ENCODE measurements at regions not wholly inside any gene's neighbourhood (a gene's known extent, or its start where the extent isn't known, plus 50 kb on each side); places are given as distances from the start of the nearest gene placed in this dataset.

DNA sequence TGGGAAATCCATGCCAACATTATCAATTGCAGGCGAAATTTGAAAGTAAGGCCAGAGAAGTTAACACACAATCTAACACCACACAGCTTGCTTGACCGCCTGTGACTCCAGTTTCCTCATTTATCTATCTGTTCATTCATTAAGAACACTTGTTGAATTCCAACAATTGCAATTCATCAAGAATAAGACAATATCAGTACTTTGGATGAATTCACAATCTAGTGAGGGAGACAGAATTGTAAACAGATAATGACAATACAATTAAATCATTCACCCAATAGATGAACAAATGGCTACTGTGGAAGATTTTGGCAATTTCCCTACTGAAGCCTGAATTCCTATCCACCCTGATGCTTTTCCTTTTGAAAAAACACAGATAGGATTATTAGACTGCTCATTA is 181.6 kb downstream of the TRIM36 start:
- no peak overlapping the region for H3K27ac ChIP-seq (ENCODE audit: low read depth in 1 of 2, low read length in 2 of 2)
- H3K4me3 ChIP-seq (ENCODE audit: low read depth in 1 of 3, low read length in 3 of 3): no peak overlapping the region
- no peaks in the 10 kb centered on the region for H3K36me3 ChIP-seq (ENCODE audit: control insufficient read depth in 4 of 4, insufficient read depth in 3 of 4, low read depth in 1 of 4, low read length in 3 of 4)
- TF ChIP-seq HNF4A (conservative IDR thresholded peaks at IDR 0.05) (no peak), YY1 (IDR thresholded peaks at IDR 0.05) (no peak), HNF4G (IDR thresholded peaks at IDR 0.05) (no peak), SP1 (IDR thresholded peaks at IDR 0.05) (no peak), EGR1 (IDR thresholded peaks at IDR 0.05; ENCODE audit: low read depth in 2 of 2) (no peak), RAD21 (IDR thresholded peaks at IDR 0.05) (no peak), REST (IDR thresholded peaks at IDR 0.05) (no peak), NR2F2 (IDR thresholded peaks at IDR 0.05) (no peak), GABPA (IDR thresholded peaks at IDR 0.05 in 1 of 2, conservative IDR thresholded peaks at IDR 0.05 in 1 of 2) (no peak), TAF1 (conservative IDR thresholded peaks at IDR 0.05) (no peak), MAX (IDR thresholded peaks at IDR 0.05) (no peak), JUND (IDR thresholded peaks at IDR 0.05) (no peak)
- TF ChIP-seq, protein P1, sequence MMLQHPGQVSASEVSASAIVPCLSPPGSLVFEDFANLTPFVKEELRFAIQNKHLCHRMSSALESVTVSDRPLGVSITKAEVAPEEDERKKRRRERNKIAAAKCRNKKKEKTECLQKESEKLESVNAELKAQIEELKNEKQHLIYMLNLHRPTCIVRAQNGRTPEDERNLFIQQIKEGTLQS (IDR thresholded peaks at IDR 0.05): no peak
- TF ChIP-seq, protein P2, sequence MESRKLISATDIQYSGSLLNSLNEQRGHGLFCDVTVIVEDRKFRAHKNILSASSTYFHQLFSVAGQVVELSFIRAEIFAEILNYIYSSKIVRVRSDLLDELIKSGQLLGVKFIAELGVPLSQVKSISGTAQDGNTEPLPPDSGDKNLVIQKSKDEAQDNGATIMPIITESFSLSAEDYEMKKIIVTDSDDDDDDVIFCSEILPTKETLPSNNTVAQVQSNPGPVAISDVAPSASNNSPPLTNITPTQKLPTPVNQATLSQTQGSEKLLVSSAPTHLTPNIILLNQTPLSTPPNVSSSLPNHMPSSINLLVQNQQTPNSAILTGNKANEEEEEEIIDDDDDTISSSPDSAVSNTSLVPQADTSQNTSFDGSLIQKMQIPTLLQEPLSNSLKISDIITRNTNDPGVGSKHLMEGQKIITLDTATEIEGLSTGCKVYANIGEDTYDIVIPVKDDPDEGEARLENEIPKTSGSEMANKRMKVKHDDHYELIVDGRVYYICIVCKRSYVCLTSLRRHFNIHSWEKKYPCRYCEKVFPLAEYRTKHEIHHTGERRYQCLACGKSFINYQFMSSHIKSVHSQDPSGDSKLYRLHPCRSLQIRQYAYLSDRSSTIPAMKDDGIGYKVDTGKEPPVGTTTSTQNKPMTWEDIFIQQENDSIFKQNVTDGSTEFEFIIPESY (IDR thresholded peaks at IDR 0.05): no peak
- TF ChIP-seq, protein P3, sequence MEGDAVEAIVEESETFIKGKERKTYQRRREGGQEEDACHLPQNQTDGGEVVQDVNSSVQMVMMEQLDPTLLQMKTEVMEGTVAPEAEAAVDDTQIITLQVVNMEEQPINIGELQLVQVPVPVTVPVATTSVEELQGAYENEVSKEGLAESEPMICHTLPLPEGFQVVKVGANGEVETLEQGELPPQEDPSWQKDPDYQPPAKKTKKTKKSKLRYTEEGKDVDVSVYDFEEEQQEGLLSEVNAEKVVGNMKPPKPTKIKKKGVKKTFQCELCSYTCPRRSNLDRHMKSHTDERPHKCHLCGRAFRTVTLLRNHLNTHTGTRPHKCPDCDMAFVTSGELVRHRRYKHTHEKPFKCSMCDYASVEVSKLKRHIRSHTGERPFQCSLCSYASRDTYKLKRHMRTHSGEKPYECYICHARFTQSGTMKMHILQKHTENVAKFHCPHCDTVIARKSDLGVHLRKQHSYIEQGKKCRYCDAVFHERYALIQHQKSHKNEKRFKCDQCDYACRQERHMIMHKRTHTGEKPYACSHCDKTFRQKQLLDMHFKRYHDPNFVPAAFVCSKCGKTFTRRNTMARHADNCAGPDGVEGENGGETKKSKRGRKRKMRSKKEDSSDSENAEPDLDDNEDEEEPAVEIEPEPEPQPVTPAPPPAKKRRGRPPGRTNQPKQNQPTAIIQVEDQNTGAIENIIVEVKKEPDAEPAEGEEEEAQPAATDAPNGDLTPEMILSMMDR (IDR thresholded peaks at IDR 0.05; ENCODE audit: low read depth, low read length, missing input control): no peak
- no peaks in the 10 kb centered on the region for H3K9me3 ChIP-seq (ENCODE audit: control insufficient read depth in 4 of 4, low read length in 3 of 4)
- H3K4me1 ChIP-seq (ENCODE audit: control insufficient read depth in 4 of 4, insufficient read depth in 4 of 4, low read length in 3 of 4): no peaks in the 10 kb centered on the region
- H3K9ac ChIP-seq (ENCODE audit: low read depth in 1 of 2, low read length in 2 of 2): no peak overlapping the region
- WGBS: 74% methylated on average over 2 of the region's 2 CpGs
- DNase-seq (ENCODE audit: low spot score): no peak
- peaks cover 0 to 4% (median under 1%) of the 10 kb centered on the region in 4 donors for H3K27me3 ChIP-seq (ENCODE audit: control insufficient read depth in 4 of 4, insufficient read depth in 4 of 4, low read length in 3 of 4)

DNA sequence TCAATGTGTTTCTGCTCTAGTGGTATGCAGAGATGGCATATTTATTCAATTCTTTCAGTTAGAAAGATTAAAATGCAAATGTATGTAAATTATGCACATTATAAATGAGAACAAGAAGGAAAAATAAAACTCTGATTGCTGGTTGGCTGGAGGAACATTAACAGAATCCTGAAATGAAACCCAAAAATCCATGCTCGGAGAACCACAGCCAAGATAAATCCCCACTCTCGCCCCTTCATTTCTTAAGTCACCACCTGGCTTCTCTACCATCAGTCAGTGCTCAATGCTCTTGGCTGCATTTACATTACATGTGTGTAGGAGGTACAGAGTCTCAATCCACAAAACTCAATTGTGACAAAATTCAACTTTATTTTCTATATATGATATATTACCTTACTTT is 184.9 kb downstream of the TRIM36 start:
- Histone ChIP-seq H3K27me3 (ENCODE audit: control insufficient read depth in 4 of 4, insufficient read depth in 4 of 4, low read length in 3 of 4) (peaks cover 0 to 4% (median under 1%) of the 10 kb centered on the region in 4 donors), H3K36me3 (ENCODE audit: control insufficient read depth in 4 of 4, insufficient read depth in 3 of 4, low read depth in 1 of 4, low read length in 3 of 4) (no peaks in the 10 kb centered on the region), H3K27ac (ENCODE audit: low read depth in 1 of 2, low read length in 2 of 2) (no peak overlapping the region), H3K9me3 (ENCODE audit: control insufficient read depth in 4 of 4, low read length in 3 of 4) (no peaks in the 10 kb centered on the region), H3K9ac (ENCODE audit: low read depth in 1 of 2, low read length in 2 of 2) (no peak overlapping the region), H3K4me1 (ENCODE audit: control insufficient read depth in 4 of 4, insufficient read depth in 4 of 4, low read length in 3 of 4) (no peaks in the 10 kb centered on the region), H3K4me3 (ENCODE audit: low read depth in 1 of 3, low read length in 3 of 3) (no peak overlapping the region)
- no peak for DNase-seq (ENCODE audit: low spot score)
- TF ChIP-seq RXRA (IDR thresholded peaks at IDR 0.05) (no peak), FOXA1 (IDR thresholded peaks at IDR 0.05) (no peak), EGR1 (IDR thresholded peaks at IDR 0.05; ENCODE audit: low read depth in 2 of 2) (no peak), MAX (IDR thresholded peaks at IDR 0.05) (no peak), HNF4A (conservative IDR thresholded peaks at IDR 0.05) (no peak), FOXA2 (IDR thresholded peaks at IDR 0.05) (no peak), HNF4G (IDR thresholded peaks at IDR 0.05) (no peak), TAF1 (conservative IDR thresholded peaks at IDR 0.05) (no peak)
- TF ChIP-seq, protein P3 (IDR thresholded peaks at IDR 0.05; ENCODE audit: low read depth, low read length, missing input control): no peak
- TF ChIP-seq, protein P1 (IDR thresholded peaks at IDR 0.05): no peak
- WGBS: 94% methylated on average over 2 of the region's 2 CpGs

All from liver (tissue), 8 donors.